ENCODE measurements at regions not wholly inside any gene's neighbourhood (a gene's known extent, or its start where the extent isn't known, plus 50 kb on each side); places are given as distances from the start of the nearest gene placed in this dataset.

- TF ChIP-seq ZNF431 (CRISPR knock-in tag; IDR thresholded peaks at IDR 0.05) (no peak), BRCA1 (IDR thresholded peaks at IDR 0.05) (no peak), BRCA1 (CRISPR knock-in tag; IDR thresholded peaks at IDR 0.05) (no peak), SREBF2 (CRISPR knock-in tag; IDR thresholded peaks at IDR 0.05) (no peak), YY1 (IDR thresholded peaks at IDR 0.05; ENCODE audit: borderline replicate concordance in 1 of 3, control insufficient read depth in 1 of 3, extremely low read depth in 1 of 3, insufficient read depth in 3 of 3, insufficient read length in 1 of 3, insufficient replicate concordance in 2 of 3, low read depth in 1 of 3, low read length in 2 of 3) (no peak)
Observed at GRCh38 chr9:31100311-31100710, 1284.1 kb upstream of the ACO1 start.

All from K562 (cell line).